ENCODE measurements at regions not wholly inside any gene's neighbourhood (a gene's known extent, or its start where the extent isn't known, plus 50 kb on each side); places are given as distances from the start of the nearest gene placed in this dataset.

GRCh38 chr2:33766175-33766574, 167.1 kb upstream of the FAM98A start:
- TF ChIP-seq POLR2A (IDR thresholded peaks at IDR 0.05), result no peak
- TF ChIP-seq CTCF (IDR thresholded peaks at IDR 0.05), result no peak

Data from right lobe of liver (tissue), 4 donors.